GM21447 (cell line): ENCODE measurements at regions not wholly inside any gene's neighbourhood (a gene's known extent, or its start where the extent isn't known, plus 50 kb on each side); places are given as distances from the start of the nearest gene placed in this dataset.

Experiments used
- ATAC-seq: cut with Tn5 transposase; IDR thresholded peaks from one replicate; pipeline ENCODE4 v1.9.1; 2021; ENCODE audit not compliant: unreplicated experiment

DNA sequence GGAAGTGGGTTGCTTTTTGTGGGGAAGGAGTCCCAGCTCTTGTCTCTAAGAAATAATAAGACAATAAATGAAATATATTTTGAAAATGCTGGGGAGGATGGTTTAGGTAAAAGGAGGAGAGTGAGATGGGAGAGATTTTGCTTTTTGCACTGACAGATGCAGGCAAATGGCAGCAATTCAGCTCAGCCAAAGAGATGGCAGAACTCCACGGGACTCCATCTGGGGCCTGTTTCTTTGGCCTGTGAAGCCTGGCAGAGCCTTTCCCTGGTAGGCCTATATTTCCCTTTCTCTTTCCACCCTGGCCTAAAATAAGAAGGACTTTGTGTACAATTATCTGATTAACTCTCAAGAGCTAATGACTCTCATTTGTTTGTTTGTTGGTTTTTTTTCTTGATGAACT lies 1525.1 kb downstream of the CDH11 start:
- ATAC-seq: no peak

GRCh38 chr16:63592852-63593251 lies 1529.0 kb downstream of the CDH11 start:
- no peak for ATAC-seq

DNA sequence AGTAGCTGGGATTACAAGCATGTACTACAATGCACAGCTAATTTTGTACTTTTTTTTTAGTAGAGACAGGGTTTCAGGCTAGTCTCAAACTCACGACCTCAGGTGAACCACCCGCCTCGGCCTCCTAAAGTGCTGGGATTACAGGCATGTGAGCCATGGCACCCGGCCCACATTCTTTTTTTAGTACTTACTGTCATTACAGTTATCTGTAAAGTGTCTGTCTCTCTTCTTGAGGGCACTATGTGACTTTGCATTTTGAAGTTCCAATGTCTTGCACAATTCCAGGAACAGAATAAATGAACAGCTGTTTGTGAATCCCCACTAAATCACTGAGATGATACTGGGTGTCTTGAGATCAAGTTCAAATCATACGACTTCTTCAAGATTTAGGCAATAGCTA lies 1540.3 kb downstream of the CDH11 start:
- ATAC-seq: no peak

DNA sequence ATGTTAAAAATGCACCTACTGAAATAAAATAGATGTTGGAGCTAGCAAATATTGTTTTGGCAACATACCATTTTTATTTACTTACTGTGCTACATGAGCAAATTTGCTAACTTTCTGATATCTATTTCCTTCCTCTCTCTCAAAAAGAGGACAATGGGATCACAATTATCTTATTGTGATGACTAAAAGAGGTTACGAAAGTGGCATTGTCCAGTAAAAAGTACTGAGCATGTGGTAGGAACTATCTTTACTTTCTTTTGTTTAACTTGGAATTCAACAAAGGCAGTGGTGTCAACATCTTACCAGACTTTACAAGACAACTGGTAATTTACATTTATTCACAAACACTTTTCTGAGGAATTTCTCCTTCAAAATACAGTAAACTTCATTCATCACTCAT lies 1542.6 kb upstream of the CDH8 start:
- no peak for ATAC-seq

GRCh38 chr16:63577891-63578290 lies 1541.7 kb upstream of the CDH8 start:
- no peak for ATAC-seq

DNA sequence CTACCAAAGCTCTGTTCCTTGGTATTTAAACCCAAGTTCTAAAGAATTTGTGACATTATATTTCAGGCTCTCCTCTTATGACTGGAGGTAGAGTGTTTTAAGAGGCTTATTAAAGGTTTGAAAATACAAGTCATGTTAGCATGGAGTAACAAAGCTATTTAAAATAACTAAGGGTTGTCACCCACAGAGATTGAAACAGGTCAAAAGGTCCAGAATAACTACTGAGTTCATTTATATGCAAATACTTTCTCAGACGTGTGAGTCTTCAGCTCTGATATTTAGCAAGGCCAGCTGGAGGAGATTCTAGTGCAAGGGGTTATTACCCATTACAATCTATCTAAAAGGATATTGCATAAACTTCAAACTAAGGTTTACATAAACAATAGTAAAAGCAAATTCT lies 1538.8 kb upstream of the CDH8 start:
- ATAC-seq: no peak

DNA sequence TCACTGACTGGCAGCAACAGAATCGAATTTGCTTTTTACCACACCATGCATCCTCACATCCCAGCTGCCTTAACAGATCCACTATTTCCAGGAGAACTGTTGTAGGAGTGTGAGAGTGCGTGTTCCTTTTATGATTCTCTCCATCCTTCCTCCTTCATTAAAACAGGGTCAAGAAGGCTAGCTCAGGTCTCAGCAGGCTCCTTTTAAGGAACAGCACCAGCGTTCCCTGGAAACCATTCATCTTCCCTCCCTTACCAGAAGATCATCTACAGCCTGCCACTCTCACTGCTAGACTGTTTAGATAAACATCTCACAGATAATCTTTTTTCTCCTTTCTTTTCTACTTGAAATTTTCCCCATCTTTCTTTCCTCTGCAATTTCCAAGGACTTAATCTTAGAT lies 1531.9 kb upstream of the CDH8 start:
- ATAC-seq: no peak

DNA sequence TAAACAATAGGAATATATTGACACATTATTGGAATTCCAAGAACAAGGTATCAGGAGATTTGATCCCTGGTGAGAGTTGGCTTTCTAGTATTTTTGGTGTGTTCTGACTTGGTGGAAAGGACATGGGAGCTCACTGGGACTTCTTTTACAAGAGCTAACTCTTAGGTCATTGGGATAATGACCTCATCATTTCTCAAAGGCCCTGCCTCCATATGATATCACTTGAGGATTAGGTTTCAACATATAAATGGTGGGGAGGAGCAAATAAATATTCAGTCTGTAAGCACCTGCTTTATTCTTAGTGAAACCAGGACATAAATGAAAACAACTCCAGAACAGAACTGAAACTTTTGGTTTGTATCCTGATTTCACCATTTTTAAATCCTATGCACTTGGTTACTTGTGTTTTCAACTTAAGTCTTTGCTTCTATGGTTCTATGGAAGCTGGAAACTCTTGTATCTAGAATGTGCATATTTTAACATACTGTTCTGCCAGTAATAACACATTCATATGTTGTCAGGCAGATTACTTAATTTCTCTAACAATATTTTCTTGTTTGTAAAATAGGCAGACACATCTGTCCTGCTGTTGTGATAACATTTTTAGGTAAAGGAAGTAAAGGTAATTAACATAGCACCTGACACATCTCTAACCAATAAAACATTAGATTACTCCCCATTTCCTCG lies 1527.7 kb upstream of the CDH8 start:
- ATAC-seq: no peak

- no peak for ATAC-seq
Observed at GRCh38 chr16:63553980-63554379, 1517.7 kb upstream of the CDH8 start.

DNA sequence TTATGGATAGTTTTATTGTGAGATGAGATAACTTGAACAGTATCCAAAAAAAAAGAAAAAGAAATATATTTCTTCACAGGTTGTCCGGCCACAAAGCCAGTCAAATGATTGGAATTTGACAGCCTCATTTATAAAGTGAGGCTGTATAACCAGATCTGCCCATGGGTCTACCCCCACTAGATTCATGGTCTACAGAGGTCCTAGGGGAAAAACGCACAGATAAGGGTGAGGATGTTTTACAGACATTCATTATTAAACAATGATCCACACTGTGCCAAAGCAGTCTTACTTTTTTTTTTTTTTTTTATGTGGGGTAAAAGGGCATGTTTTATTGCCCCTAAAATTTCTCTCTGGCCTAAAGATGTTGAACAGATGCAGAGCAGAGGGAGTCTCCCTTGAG lies 1503.0 kb upstream of the CDH8 start:
- ATAC-seq: no peak

DNA sequence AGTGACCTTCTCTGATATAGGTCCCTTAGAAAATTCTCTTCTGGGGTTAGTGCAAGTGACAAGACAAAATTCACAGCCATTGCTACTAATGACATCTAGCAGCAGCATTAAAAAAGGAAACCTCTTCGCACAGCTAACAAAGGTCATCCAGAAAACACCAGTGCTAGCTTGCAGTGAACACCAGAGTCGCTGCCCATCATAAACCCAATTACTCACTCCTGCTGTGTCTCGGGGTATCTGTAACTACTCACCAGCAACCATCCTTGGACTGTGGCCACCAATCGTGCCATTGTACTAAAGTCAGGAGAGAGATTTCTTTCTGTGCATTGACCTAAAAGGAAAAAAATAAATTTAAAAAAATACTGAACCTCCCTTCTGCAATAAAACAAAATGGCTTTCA lies 1494.7 kb upstream of the CDH8 start:
- no peak for ATAC-seq

DNA sequence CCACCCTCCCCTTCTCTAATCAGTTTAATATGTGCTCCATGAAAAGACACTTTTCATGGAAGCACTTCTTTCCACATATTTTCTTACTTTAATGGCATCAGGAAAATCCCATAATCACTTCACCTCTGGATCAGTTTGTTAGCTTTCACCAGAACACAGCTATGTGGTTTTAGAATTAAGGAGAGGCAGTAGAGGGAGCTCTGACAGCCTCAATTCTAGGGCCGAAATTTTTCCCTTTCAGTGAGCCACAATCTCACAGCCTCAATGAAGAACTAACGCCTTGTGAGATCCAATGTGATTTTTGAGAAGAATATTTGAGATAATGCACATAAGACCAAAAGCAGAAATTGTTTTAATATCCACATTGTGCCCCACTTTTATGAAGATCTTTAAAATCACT lies 1494.0 kb upstream of the CDH8 start:
- no peak for ATAC-seq

GRCh38 chr16:63527404-63527803 lies 1491.2 kb upstream of the CDH8 start:
- ATAC-seq: no peak

- no peak for ATAC-seq
Observed at GRCh38 chr16:63516394-63516793, 1480.2 kb upstream of the CDH8 start.

DNA sequence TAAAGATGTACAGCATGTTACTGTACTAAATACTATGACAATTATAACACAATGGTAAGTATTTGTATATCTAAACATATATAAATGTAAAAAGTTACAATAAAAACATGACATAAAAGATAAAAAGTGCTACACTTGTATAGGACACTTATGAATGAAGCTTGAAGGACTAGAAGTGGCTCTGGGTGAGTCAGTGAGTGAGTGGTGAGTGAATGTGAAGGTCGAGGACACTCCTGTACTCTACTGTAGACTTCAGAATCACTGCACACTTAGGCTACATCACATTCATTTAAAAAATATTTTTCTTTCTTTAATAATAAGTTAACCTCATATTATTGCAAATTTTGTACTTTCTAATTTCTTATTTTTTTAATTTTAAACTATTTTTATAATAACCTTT lies 1476.7 kb upstream of the CDH8 start:
- ATAC-seq: no peak

DNA sequence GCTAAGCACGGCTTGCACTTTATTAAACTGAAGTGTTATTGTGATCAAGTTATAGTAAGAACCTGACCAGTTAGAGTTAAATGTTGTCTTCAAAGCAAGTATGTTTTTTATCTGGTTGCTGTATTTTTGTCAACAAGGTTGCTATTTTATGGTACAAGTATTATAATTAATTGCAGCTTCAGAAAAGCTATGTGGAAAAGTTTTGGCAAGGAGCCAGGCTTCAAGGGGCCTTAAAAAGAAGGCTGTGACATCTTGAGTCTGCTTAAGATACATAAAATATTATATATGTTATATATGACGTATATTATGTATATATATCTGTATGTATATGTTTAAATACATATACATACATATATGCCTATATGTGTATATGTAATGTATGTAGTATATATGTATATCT lies 1461.2 kb upstream of the CDH8 start:
- ATAC-seq: no peak

- ATAC-seq: no peak
Observed at GRCh38 chr16:63496282-63496681, 1460.0 kb upstream of the CDH8 start.

- no peak for ATAC-seq
Observed at GRCh38 chr16:63488955-63489354, 1452.7 kb upstream of the CDH8 start.

GRCh38 chr16:63481060-63481459 lies 1444.8 kb upstream of the CDH8 start:
- no peak for ATAC-seq

GRCh38 chr16:63473725-63474124 lies 1437.5 kb upstream of the CDH8 start:
- ATAC-seq: no peak

GRCh38 chr16:63467513-63467912 lies 1431.3 kb upstream of the CDH8 start:
- no peak for ATAC-seq

GRCh38 chr16:63462316-63462715 lies 1426.1 kb upstream of the CDH8 start:
- no peak for ATAC-seq

GRCh38 chr16:63461248-63461841 lies 1425.1 kb upstream of the CDH8 start:
- no peak for ATAC-seq
